AG09319 (cell line): ENCODE measurements at regions not wholly inside any gene's neighbourhood (a gene's known extent, or its start where the extent isn't known, plus 50 kb on each side); places are given as distances from the start of the nearest gene placed in this dataset.

Source experiments
- DNase-seq: peaks from one replicate; pipeline ENCODE4 v3.0.0-alpha.2; 2010; ENCODE audit warnings: low read depth; ENCODE audit errors: extremely low read depth
- TF ChIP-seq, protein P1 (sequence below): IDR thresholded peaks from 2 replicates; pipeline ENCODE4 v1.5.1; 2011; ENCODE audit warnings: low read depth, mild to moderate bottlenecking, inconsistent platforms, low read length, moderate library complexity

DNA sequence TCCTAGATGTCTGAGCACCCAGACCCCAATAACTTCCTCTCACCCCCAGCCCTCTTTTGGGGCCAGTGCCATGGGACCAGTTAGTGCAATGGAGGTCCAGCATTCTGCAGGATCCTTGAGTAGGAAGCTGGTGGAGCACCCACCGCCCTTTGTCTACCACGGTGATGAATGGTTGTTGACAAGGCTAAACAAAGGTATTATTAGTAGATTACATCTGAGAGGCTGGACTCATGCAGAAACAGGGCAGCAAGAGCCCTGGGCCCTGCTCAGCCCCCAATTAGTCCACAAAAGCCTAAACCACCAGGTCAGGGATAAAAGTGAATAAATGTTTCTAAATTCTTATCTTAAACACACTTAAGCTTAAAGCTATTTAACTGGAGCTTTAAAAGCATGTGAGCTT is 196.5 kb upstream of the TSHZ3 start:
- TF ChIP-seq, protein P1, sequence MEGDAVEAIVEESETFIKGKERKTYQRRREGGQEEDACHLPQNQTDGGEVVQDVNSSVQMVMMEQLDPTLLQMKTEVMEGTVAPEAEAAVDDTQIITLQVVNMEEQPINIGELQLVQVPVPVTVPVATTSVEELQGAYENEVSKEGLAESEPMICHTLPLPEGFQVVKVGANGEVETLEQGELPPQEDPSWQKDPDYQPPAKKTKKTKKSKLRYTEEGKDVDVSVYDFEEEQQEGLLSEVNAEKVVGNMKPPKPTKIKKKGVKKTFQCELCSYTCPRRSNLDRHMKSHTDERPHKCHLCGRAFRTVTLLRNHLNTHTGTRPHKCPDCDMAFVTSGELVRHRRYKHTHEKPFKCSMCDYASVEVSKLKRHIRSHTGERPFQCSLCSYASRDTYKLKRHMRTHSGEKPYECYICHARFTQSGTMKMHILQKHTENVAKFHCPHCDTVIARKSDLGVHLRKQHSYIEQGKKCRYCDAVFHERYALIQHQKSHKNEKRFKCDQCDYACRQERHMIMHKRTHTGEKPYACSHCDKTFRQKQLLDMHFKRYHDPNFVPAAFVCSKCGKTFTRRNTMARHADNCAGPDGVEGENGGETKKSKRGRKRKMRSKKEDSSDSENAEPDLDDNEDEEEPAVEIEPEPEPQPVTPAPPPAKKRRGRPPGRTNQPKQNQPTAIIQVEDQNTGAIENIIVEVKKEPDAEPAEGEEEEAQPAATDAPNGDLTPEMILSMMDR: no peak
- no peak for DNase-seq

DNA sequence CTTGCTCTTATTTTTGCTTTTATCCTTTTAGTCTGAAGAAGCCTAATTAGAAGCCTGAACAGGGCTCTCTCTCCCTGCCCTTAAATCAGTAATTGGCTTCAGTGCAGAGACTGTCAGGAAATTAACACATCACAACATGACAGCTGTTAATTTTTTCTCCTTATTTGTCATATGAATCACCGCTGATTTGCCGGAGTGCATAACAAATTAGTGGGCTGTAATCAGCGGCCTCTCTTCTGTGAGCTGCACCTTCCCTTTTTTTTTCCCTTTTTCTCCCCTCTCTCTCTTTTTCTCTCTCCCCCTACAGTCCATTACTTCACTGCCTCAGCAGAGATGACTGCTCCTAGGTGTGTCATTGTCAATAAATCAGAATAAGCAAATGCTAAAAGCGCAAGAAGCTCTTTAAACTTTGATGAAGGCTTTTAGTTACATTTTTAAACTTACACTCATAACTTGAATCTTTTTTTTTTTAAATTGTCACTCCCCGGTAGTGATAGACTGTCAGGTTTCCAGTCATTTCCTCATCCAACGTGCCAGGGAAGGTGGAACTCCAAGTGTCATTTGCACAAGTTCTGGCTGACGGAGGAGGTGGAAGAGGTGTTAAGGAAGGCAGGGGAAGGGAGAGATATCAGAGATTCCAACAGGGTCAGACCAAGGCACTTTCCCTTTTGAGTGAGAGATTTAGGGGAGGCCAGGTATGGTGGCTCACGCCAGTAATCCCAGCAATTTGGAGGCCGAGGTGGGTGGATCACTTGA is 197.1 kb upstream of the TSHZ3 start:
- TF ChIP-seq, protein P1: no peak
- no peak for DNase-seq

DNA sequence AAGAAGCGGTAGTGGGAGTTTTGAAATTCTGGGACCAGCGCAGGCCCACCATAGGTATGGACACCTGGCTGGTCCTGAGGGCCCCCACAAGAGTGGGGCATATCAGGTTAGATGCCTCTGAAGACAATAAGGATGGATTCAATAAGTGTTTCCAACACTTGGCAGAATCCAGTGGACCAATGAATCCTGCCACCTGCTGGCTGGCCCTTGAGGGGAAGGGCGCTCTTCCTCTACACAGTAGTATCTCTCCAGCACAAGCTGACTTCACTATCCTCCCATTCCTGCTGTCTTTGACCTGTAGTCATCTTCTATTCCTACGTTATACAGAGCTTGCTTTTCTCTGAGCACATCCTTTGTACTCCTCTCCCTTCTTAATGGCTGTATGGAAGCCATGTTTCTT is 199.7 kb upstream of the TSHZ3 start:
- DNase-seq: peak; percentile 19
- TF ChIP-seq, protein P1: peak; percentile 79

DNA sequence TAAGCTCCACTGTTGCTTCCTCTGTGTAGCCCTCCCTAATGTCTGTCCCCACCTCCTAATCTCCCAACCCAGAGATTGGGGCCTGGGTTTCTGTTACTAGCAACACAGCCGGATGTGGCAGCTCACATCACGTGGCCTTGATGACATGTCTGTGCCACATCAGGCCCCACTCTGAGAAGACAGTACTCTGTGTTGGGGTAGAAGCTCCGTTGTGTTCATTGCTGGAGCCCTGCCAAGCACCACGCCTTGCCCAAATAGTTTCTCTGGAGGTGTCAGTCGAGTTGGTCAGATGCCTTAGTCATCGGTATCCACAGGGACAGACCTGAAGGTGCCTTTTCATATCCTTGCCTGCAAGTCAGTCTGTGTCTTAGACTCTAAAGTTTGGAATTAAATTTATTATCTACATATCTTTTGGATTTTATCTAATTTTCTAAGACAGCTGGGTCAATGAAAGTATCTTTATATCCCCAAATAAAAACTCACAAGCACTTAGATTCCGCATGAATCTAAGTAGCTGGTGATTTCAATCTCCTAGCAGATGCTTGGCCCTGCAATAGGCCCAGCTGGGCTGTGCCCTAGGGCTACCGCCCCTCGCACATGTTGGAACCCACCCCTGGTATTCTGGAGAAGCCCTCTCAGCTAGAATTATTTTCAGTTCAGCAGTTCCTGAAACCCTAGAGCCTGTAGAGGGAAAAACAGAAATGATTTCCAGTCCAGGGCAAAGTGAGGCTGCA is 204.0 kb upstream of the TSHZ3 start:
- no peak for DNase-seq
- TF ChIP-seq, protein P1: no peak

DNA sequence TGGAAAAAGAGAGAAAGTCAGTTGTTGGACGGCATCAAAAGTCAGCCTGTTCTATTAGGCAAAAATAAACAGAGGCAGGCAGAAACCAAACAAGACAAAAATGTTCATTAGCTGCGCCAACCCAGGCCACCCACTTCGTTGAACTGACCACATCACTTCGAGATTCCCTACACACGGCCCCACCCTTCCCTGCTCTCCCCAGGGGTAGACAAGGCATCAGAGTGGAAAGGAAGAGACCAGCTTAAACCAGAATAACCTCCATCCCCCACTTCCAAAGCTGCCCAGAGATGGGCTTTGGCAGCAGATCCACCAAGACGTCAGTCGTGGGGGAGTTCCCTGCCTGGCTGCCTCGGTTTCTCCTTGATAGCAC is 204.6 kb upstream of the TSHZ3 start:
- no peak for DNase-seq
- TF ChIP-seq, protein P1: no peak

DNA sequence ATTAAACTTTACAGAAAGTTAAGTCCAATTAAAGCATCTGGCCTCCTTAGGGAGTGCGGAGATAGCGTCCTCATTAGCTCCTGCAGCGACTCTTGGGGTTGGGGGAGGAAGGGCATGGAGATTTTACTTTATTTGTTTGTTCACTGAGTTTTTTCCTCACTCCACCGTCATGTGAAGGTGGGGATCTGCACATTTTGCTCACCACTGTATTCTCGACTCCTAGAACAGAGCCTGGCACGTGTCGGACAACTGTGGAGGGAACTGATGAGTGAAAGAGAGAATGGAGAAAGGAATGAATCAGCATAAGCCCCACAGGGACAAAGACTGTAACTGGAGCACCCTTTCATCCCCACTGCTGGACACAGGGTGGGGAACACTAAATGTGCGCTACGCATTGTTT is 205.1 kb upstream of the TSHZ3 start:
- TF ChIP-seq, protein P1: no peak
- DNase-seq: no peak

DNA sequence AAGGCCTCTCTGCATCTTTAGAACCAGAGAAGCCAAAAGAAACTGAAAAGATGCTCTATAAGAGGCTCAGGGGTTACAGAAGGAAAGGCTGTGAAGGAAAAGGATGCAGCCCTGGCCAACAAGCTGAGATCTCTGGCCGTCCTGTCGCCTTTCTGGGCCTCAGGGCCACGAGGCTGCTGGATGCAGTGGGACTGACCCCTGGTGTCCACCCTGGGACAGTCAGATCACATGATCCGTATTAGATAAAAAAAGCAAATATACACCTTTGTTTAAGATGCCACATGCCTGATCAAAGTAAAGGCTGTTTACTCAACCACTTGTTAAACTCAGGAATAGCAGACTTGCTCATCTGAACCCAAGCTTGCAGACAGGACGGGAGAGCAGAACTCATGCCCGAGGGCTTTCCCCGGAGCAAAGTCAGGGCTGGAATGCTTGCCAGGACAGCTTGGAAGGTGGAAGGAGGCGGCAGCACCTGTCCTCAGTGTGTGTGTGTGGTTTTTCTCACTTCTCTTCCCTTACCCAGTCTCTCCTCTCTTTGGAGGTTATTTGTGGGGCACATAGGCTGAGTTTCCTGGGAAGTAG is 206.5 kb upstream of the TSHZ3 start:
- no peak for DNase-seq
- TF ChIP-seq, protein P1: no peak; the same call in 1 of the 2 replicates
